ENCODE measurements at regions not wholly inside any gene's neighbourhood (a gene's known extent, or its start where the extent isn't known, plus 50 kb on each side); places are given as distances from the start of the nearest gene placed in this dataset.

- no peak for DNase-seq (ENCODE audit: low spot score)
Observed at GRCh38 chr15:61534986-61535385, 305.9 kb upstream of the RORA start.

GRCh38 chr15:61530769-61531168 lies 301.7 kb upstream of the RORA start:
- peak; percentile 10 for DNase-seq (ENCODE audit: low spot score)

- no peak for DNase-seq (ENCODE audit: low spot score)
Observed at GRCh38 chr15:61528581-61528910, 299.4 kb upstream of the RORA start.

GRCh38 chr15:61527836-61528580 lies 298.9 kb upstream of the RORA start:
- no peak for DNase-seq (ENCODE audit: low spot score)

- peak; percentile 13 for DNase-seq (ENCODE audit: low spot score)
Observed at GRCh38 chr15:61524545-61524944, 295.4 kb upstream of the RORA start.

GRCh38 chr15:61524086-61524485 lies 295.0 kb upstream of the RORA start:
- no peak for DNase-seq (ENCODE audit: low spot score)

GRCh38 chr15:61522411-61522810 lies 293.3 kb upstream of the RORA start:
- DNase-seq (ENCODE audit: low spot score), result no peak

- peak; percentile 44 for DNase-seq (ENCODE audit: low spot score)
Observed at GRCh38 chr15:61521953-61522352, 292.9 kb upstream of the RORA start.

- DNase-seq (ENCODE audit: low spot score), result no peak
Observed at GRCh38 chr15:61519296-61519695, 290.2 kb upstream of the RORA start.

GRCh38 chr15:61518191-61518950 lies 289.3 kb upstream of the RORA start:
- no peak for DNase-seq (ENCODE audit: low spot score)

GRCh38 chr15:61517776-61518175 lies 288.7 kb upstream of the RORA start:
- DNase-seq (ENCODE audit: low spot score), result no peak

- no peak for DNase-seq (ENCODE audit: low spot score)
Observed at GRCh38 chr15:61517335-61517734, 288.2 kb upstream of the RORA start.

- no peak for DNase-seq (ENCODE audit: low spot score)
Observed at GRCh38 chr15:61511756-61512155, 282.7 kb upstream of the RORA start.

- DNase-seq (ENCODE audit: low spot score), result no peak
Observed at GRCh38 chr15:61511089-61511488, 282.0 kb upstream of the RORA start.

- no peak for DNase-seq (ENCODE audit: low spot score)
Observed at GRCh38 chr15:61509327-61509840, 280.3 kb upstream of the RORA start.

GRCh38 chr15:61503383-61503969 lies 274.4 kb upstream of the RORA start:
- DNase-seq (ENCODE audit: low spot score), result no peak

- no peak for DNase-seq (ENCODE audit: low spot score)
Observed at GRCh38 chr15:61501815-61502389, 272.8 kb upstream of the RORA start.

- no peak for DNase-seq (ENCODE audit: low spot score)
Observed at GRCh38 chr15:61500951-61501620, 272.0 kb upstream of the RORA start.

GRCh38 chr15:61500523-61500922 lies 271.4 kb upstream of the RORA start:
- no peak for DNase-seq (ENCODE audit: low spot score)

GRCh38 chr15:61499376-61499775 lies 270.3 kb upstream of the RORA start:
- no peak for DNase-seq (ENCODE audit: low spot score)

- DNase-seq (ENCODE audit: low spot score), result no peak
Observed at GRCh38 chr15:61489571-61489970, 260.5 kb upstream of the RORA start.

- DNase-seq (ENCODE audit: low spot score), result no peak
Observed at GRCh38 chr15:61483599-61483998, 254.5 kb upstream of the RORA start.
